BJ (cell line): ENCODE measurements at regions not wholly inside any gene's neighbourhood (a gene's known extent, or its start where the extent isn't known, plus 50 kb on each side); places are given as distances from the start of the nearest gene placed in this dataset.

Source experiments
- CTCF ChIA-PET: fragments of 350-600 bp; formaldehyde crosslinking; extraction: SDS; loops from one replicate; lab custom pipeline; 2021; ENCODE audit warnings: antibody characterized with exemption, inconsistent platforms; lab: Yijun Ruan, JAX
- POLR2A ChIA-PET: fragments of 300-600 bp; sonication (Branson Sonifier 250); formaldehyde crosslinking; extraction: SDS; loops from one replicate; lab custom pipeline; 2021; ENCODE audit warnings: antibody characterized with exemption; lab: Charles Lee
- DNase-seq: peaks from one replicate; pipeline ENCODE4 v3.0.0-alpha.2; 2011; ENCODE audit warnings: low read depth
- H3K27me3 ChIP-seq: 2 replicates; pipeline ENCODE4 v1.6.0; 2011; ENCODE audit warnings: low read length; ENCODE audit not compliant: control insufficient read depth, insufficient read depth
- H3K36me3 ChIP-seq: 2 replicates; pipeline ENCODE4 v1.5.1; 2011; ENCODE audit warnings: low read length; ENCODE audit not compliant: control insufficient read depth, insufficient read depth
- H3K4me3 ChIP-seq: 2 replicates; pipeline ENCODE4 v1.5.1; 2011; ENCODE audit warnings: low read depth, mild to moderate bottlenecking, control low read depth, low read length
- CTCF ChIP-seq: IDR thresholded peaks from 2 replicates; pipeline ENCODE4 v1.5.1; 2011; ENCODE audit warnings: low read depth, mild to moderate bottlenecking, control low read depth, inconsistent platforms, low read length, moderate library complexity; ENCODE audit not compliant: insufficient read depth

GRCh38 chr14:104281768-104282301, 143.4 kb downstream of the KIF26A start:
- H3K36me3 ChIP-seq: no peaks in the 10 kb centered on the region
- no peak for TF ChIP-seq CTCF
- ChIA-PET POLR2A (no interaction called here), CTCF (no interaction called here)
- no peak for DNase-seq
- no peak overlapping the region for H3K4me3 ChIP-seq
- no peaks in the 10 kb centered on the region for H3K27me3 ChIP-seq

- no peak overlapping the region for H3K4me3 ChIP-seq
- no peak for DNase-seq
- POLR2A ChIA-PET: no interaction called here
- no peaks in the 10 kb centered on the region for H3K36me3 ChIP-seq
- no peak for TF ChIP-seq CTCF
- CTCF ChIA-PET: no interaction called here
- no peaks in the 10 kb centered on the region for H3K27me3 ChIP-seq
Measured at GRCh38 chr14:104282332-104283196, 144.2 kb downstream of the KIF26A start.

GRCh38 chr14:104283197-104284106, 145.1 kb downstream of the KIF26A start:
- ChIA-PET CTCF (interaction anchor here (0.5 kb wide), 1 partner anchor 51 kb away, joined by 4 read pairs; no protein-coding TSS in a partner anchor), POLR2A (no interaction called here)
- DNase-seq: no peak
- Histone ChIP-seq H3K36me3 (no peaks in the 10 kb centered on the region), H3K27me3 (no peaks in the 10 kb centered on the region), H3K4me3 (no peak overlapping the region)
- no peak for TF ChIP-seq CTCF

GRCh38 chr14:104284107-104284592, 145.8 kb downstream of the KIF26A start:
- ChIA-PET CTCF (interaction anchor here (0.5 kb wide), 1 partner anchor 52 kb away, joined by 4 read pairs; no protein-coding TSS in a partner anchor), POLR2A (no interaction called here)
- Histone ChIP-seq H3K27me3 (no peaks in the 10 kb centered on the region), H3K4me3 (no peak overlapping the region), H3K36me3 (no peaks in the 10 kb centered on the region)
- no peak for TF ChIP-seq CTCF
- DNase-seq: no peak
